IMR-90 (cell line): ENCODE measurements at regions not wholly inside any gene's neighbourhood (a gene's known extent, or its start where the extent isn't known, plus 50 kb on each side); places are given as distances from the start of the nearest gene placed in this dataset.
A peak's percentile ranks its signal among the peaks of the same experiment; 100 is the strongest.

Experiments
- ATAC-seq: fragments of 200-7000 bp; cut with Tn5 transposase; 2 replicates; pipeline ENCODE4 v1.9.1; 2020; ENCODE audit warnings: low read depth, mild to moderate bottlenecking, moderate library complexity
- BruUV-seq: library from RNA; stranded (reverse); fragments of 400-500 nt; replicated peaks from 2 replicates; lab custom pipeline; 2021; lab: Mats Ljungman, UMichigan
- CTCF ChIA-PET: fragments of 300-600 bp; formaldehyde crosslinking; extraction: SDS; loops from one replicate; lab custom pipeline; 2021; ENCODE audit warnings: antibody characterized with exemption; lab: Yijun Ruan, JAX
- POLR2A ChIA-PET: fragments of 300-600 bp; sonication (Branson Sonifier 250); formaldehyde crosslinking; loops from one replicate; lab custom pipeline; 2022; ENCODE audit warnings: antibody characterized with exemption; ENCODE audit not compliant: unreplicated experiment; lab: Charles Lee
- DNase-seq: peaks from one replicate; pipeline ENCODE4 v3.0.0; 2013
- H2AFZ ChIP-seq: replicated peaks from 2 replicates; pipeline ENCODE3; 2013; ENCODE audit warnings: low read length, mild to moderate bottlenecking; ENCODE audit not compliant: poor library complexity
- H2AK5ac ChIP-seq: 2 replicates; pipeline ENCODE4 v1.6.1; 2013; ENCODE audit warnings: low read depth, low read length, inconsistent platforms
- H2AK9ac ChIP-seq: replicated peaks from 2 replicates; pipeline ENCODE3; 2013; ENCODE audit warnings: mild to moderate bottlenecking, low read depth, low read length, moderate library complexity; ENCODE audit not compliant: poor library complexity
- H2BK120ac ChIP-seq: 2 replicates; pipeline ENCODE4 v1.6.1; 2013; ENCODE audit warnings: low read depth, low read length, inconsistent platforms
- H2BK15ac ChIP-seq: 3 replicates; pipeline ENCODE4 v1.6.1; 2013; ENCODE audit warnings: low read depth, low read length, inconsistent platforms
- H2BK20ac ChIP-seq: 2 replicates; pipeline ENCODE4 v1.6.1; 2013; ENCODE audit warnings: low read depth, mild to moderate bottlenecking, inconsistent platforms, low read length, moderate library complexity
- H2BK5ac ChIP-seq: 2 replicates; pipeline ENCODE4 v1.6.1; 2013; ENCODE audit warnings: mild to moderate bottlenecking, low read depth, low read length, inconsistent platforms; ENCODE audit not compliant: poor library complexity, severe bottlenecking
- H3K14ac ChIP-seq: replicated peaks from 2 replicates; pipeline ENCODE4 v1.6.1; 2013; ENCODE audit warnings: low read depth, low read length, inconsistent platforms
- H3K18ac ChIP-seq: 2 replicates; pipeline ENCODE4 v1.6.1; 2013; ENCODE audit warnings: low read depth, low read length, control low read depth
- H3K23ac ChIP-seq: 2 replicates; pipeline ENCODE4 v1.6.1; 2013; ENCODE audit warnings: low read depth, low read length, inconsistent platforms
- H3K27ac ChIP-seq: 2 replicates; pipeline ENCODE4 v1.5.1; 2013; ENCODE audit warnings: mild to moderate bottlenecking, control low read depth, low read length; ENCODE audit not compliant: insufficient read depth
- H3K27me3 ChIP-seq: 2 replicates; pipeline ENCODE4 v1.6.1; 2013; ENCODE audit warnings: low read length; ENCODE audit not compliant: control insufficient read depth, insufficient read depth
- H3K36me3 ChIP-seq: 2 replicates; pipeline ENCODE4 v1.6.1; 2013; ENCODE audit warnings: low read length, mixed read lengths; ENCODE audit not compliant: control insufficient read depth, insufficient read depth
- H3K4ac ChIP-seq: 2 replicates; pipeline ENCODE4 v1.6.1; 2013; ENCODE audit warnings: low read depth, low read length, inconsistent platforms
- H3K4me1 ChIP-seq: 2 replicates; pipeline ENCODE4 v1.6.1; 2013; ENCODE audit warnings: low read length, mixed read lengths; ENCODE audit not compliant: control insufficient read depth, insufficient read depth
- H3K4me2 ChIP-seq: 2 replicates; pipeline ENCODE4 v1.6.1; 2013; ENCODE audit warnings: low read depth, mild to moderate bottlenecking, control low read depth, low read length, moderate library complexity
- H3K4me3 ChIP-seq: 2 replicates; pipeline ENCODE4 v1.5.1; 2013; ENCODE audit warnings: low read depth, mild to moderate bottlenecking, control low read depth, low read length, moderate library complexity; ENCODE audit not compliant: insufficient read depth
- H3K56ac ChIP-seq: 2 replicates; pipeline ENCODE4 v1.6.1; 2013; ENCODE audit warnings: low read length, inconsistent platforms; ENCODE audit not compliant: insufficient read depth; ENCODE audit errors: extremely low read depth
- H3K79me1 ChIP-seq, 2 experiments: 2 replicates each; pipeline ENCODE4 v1.6.1; 2013; ENCODE audit warnings: low read length in 2 of 2, inconsistent platforms in 1 of 2, low read depth in 1 of 2
- H3K9ac ChIP-seq: 2 replicates; pipeline ENCODE4 v1.6.1; 2013; ENCODE audit warnings: low read depth, low read length, control low read depth
- H3K9me1 ChIP-seq: 2 replicates; pipeline ENCODE4 v1.6.1; 2013; ENCODE audit warnings: low read length, inconsistent platforms; ENCODE audit not compliant: insufficient read depth
- H3K9me3 ChIP-seq: 2 replicates; pipeline ENCODE4 v1.6.1; 2013; ENCODE audit warnings: low read length; ENCODE audit not compliant: control insufficient read depth, insufficient read depth
- H4K20me1 ChIP-seq: 2 replicates; pipeline ENCODE4 v1.6.1; 2013; ENCODE audit warnings: low read length, inconsistent platforms; ENCODE audit not compliant: insufficient read depth
- H4K5ac ChIP-seq: 2 replicates; pipeline ENCODE4 v1.6.1; 2013; ENCODE audit warnings: mild to moderate bottlenecking, low read depth, low read length, control low read depth
- H4K8ac ChIP-seq, 2 experiments: 2 replicates each; pipeline ENCODE4 v1.6.1; 2013; ENCODE audit warnings: low read depth in 2 of 2, low read length in 2 of 2, control low read depth in 1 of 2, inconsistent platforms in 1 of 2
- H4K91ac ChIP-seq: 2 replicates; pipeline ENCODE4 v1.6.1; 2013; ENCODE audit warnings: low read depth, low read length, inconsistent platforms; ENCODE audit not compliant: insufficient read depth
- BHLHE40 ChIP-seq: fragments of 150-350 bp; IDR thresholded peaks from 2 replicates; pipeline ENCODE4 v1.6.1; 2016; ENCODE audit warnings: mild to moderate bottlenecking, low read depth, low read length
- CEBPB ChIP-seq: IDR thresholded peaks from 2 replicates; pipeline ENCODE4 v1.6.1; 2012; ENCODE audit warnings: low read depth, low read length, improper control_type of control experiment
- CTCF ChIP-seq: conservative IDR thresholded peaks from 2 replicates; pipeline ENCODE4 v1.5.1; 2012; ENCODE audit warnings: mild to moderate bottlenecking, low read depth, low read length, improper control_type of control experiment
- WGBS, 2 experiments: methylation state at CpG; one replicate each; pipeline versions ENCODE4 v1.1.5 to v1.1.7; 2013; ENCODE audit warnings: missing lambda C conversion rate in 2 of 2; ENCODE audit not compliant: insufficient read length in 1 of 2; ENCODE audit errors: extremely low coverage in 2 of 2; 5-methylcytosine and 5-hydroxymethylcytosine counted together
- dilution Hi-C: fragments of 300-500 bp; cut with HindIII; formaldehyde crosslinking; loops from one replicate; pipeline ENCODE4 v1.14.3; 2018; ENCODE audit warnings: low sequenced_read_pairs; ENCODE audit not compliant: unreplicated experiment
- in situ Hi-C: fragments of 300-500 bp; cut with MboI; formaldehyde crosslinking; loops from 3 replicates; pipeline ENCODE4 v1.14.3; 2019; ENCODE audit warnings: low sequenced_read_pairs, inconsistent platforms, mixed read lengths
- intact Hi-C: fragments of 100-400 bp; cut with micrococcal nuclease; formaldehyde crosslinking; loops from 2 replicates; pipeline ENCODE4 v1.10.0; 2022

GRCh38 chr21:14762327-14762726, 216.2 kb upstream of the SAMSN1 start:
- TF ChIP-seq BHLHE40 (no peak), CTCF (no peak), CEBPB (peak; percentile 51; the same call in 1 of the 2 replicates)
- H2BK15ac ChIP-seq = no peak overlapping the region
- no peaks in the 10 kb centered on the region for H3K9me3 ChIP-seq
- no peaks in the 10 kb centered on the region for H3K36me3 ChIP-seq
- no peak overlapping the region for H3K9ac ChIP-seq
- H2BK20ac ChIP-seq = no peak overlapping the region
- H3K18ac ChIP-seq = no peak overlapping the region
- no peaks in the 10 kb centered on the region for H3K9me1 ChIP-seq
- H3K27me3 ChIP-seq = no peaks in the 10 kb centered on the region
- no peak overlapping the region for H2AK5ac ChIP-seq
- dilution Hi-C loops = no loop called here
- in situ Hi-C loops = no loop called here
- H3K23ac ChIP-seq = no peak overlapping the region
- H3K4ac ChIP-seq = no peak overlapping the region
- H3K56ac ChIP-seq = no peak overlapping the region
- no TSS peak for BruUV-seq
- intact Hi-C loops = no loop called here
- H3K79me1 ChIP-seq = no peaks in the 10 kb centered on the region
- no peak overlapping the region for H3K4me2 ChIP-seq
- ATAC-seq (no peak), DNase-seq (no peak)
- H4K91ac ChIP-seq = no peak overlapping the region
- no peak overlapping the region for H3K27ac ChIP-seq
- no peak overlapping the region for H2AFZ ChIP-seq
- WGBS, 2 experiments = no CpG with 5 or more reads among the region's 1 CpG
- H2BK120ac ChIP-seq = no peak overlapping the region
- ChIA-PET POLR2A (no interaction called here), CTCF (no interaction called here)
- H2BK5ac ChIP-seq = no peak overlapping the region
- H3K4me1 ChIP-seq = no peaks in the 10 kb centered on the region
- no peaks in the 10 kb centered on the region for H4K20me1 ChIP-seq
- no peak overlapping the region for H3K14ac ChIP-seq
- H4K8ac ChIP-seq = no peak overlapping the region
- H4K5ac ChIP-seq = no peak overlapping the region
- no peak overlapping the region for H2AK9ac ChIP-seq
- no peak overlapping the region for H3K4me3 ChIP-seq
